ENCODE measurements at regions not wholly inside any gene's neighbourhood (a gene's known extent, or its start where the extent isn't known, plus 50 kb on each side); places are given as distances from the start of the nearest gene placed in this dataset.
"Not testable (repeated sequence)": the region's sequence is repeated elsewhere in the genome, so short reads cannot be mapped to it uniquely, and the experiment has no call there.

- no peak for TF ChIP-seq CTCF (IDR thresholded peaks at IDR 0.05; ENCODE audit: insufficient read depth, missing control alignments)
- FAIRE-seq (no peak), DNase-seq (ENCODE audit: insufficient read length, low spot score) (no peak)
Measured at GRCh38 chr6:74187811-74188210, 491.8 kb downstream of the CD109 start.

GRCh38 chr6:74182992-74183391 lies 487.0 kb downstream of the CD109 start:
- FAIRE-seq, result no peak
- no peak for DNase-seq (ENCODE audit: insufficient read length, low spot score)

GRCh38 chr6:74181471-74181870 lies 485.5 kb downstream of the CD109 start:
- no peak for DNase-seq (ENCODE audit: insufficient read length, low spot score)
- FAIRE-seq, result no peak
- TF ChIP-seq CTCF (IDR thresholded peaks at IDR 0.05; ENCODE audit: insufficient read depth, missing control alignments), result no peak

More at GRCh38 chr6:74182992-74183391, 487.0 kb downstream of the CD109 start:
- TF ChIP-seq CTCF (IDR thresholded peaks at IDR 0.05; ENCODE audit: insufficient read depth, missing control alignments), result no peak

- no peak for FAIRE-seq
- DNase-seq (ENCODE audit: insufficient read length, low spot score), result no peak
- no peak for TF ChIP-seq CTCF (IDR thresholded peaks at IDR 0.05; ENCODE audit: insufficient read depth, missing control alignments)
Measured at GRCh38 chr6:74177506-74177905, 481.5 kb downstream of the CD109 start.

- not testable (repeated sequence) for FAIRE-seq; DNase-seq (ENCODE audit: insufficient read length, low spot score)
Measured at GRCh38 chr6:74170550-74170949, 474.5 kb downstream of the CD109 start.

GRCh38 chr6:74170118-74170517 lies 474.1 kb downstream of the CD109 start:
- FAIRE-seq (no peak), DNase-seq (ENCODE audit: insufficient read length, low spot score) (no peak)
- TF ChIP-seq CTCF (IDR thresholded peaks at IDR 0.05; ENCODE audit: insufficient read depth, missing control alignments), result no peak

GRCh38 chr6:74167976-74168375 lies 472.0 kb downstream of the CD109 start:
- FAIRE-seq (no peak), DNase-seq (ENCODE audit: insufficient read length, low spot score) (no peak)
- TF ChIP-seq CTCF (IDR thresholded peaks at IDR 0.05; ENCODE audit: insufficient read depth, missing control alignments), result no peak

GRCh38 chr6:74167511-74167910 lies 471.5 kb downstream of the CD109 start:
- TF ChIP-seq CTCF (IDR thresholded peaks at IDR 0.05; ENCODE audit: insufficient read depth, missing control alignments), result no peak
- FAIRE-seq (no peak), DNase-seq (ENCODE audit: insufficient read length, low spot score) (no peak)

Measured in D721Med (cell line).